ENCODE measurements at regions not wholly inside any gene's neighbourhood (a gene's known extent, or its start where the extent isn't known, plus 50 kb on each side); places are given as distances from the start of the nearest gene placed in this dataset.

GRCh38 chrX:43585922-43586321, 70.2 kb upstream of the MAOA start:
- POLR2A ChIA-PET: no interaction called here
- CTCF ChIA-PET: no interaction called here
- DNase-seq: no peak
- Mint-ChIP-seq H3K36me3 (no peaks in the 10 kb centered on the region), H3K27ac (no peak overlapping the region), H3K4me3 (no peak overlapping the region), H3K4me1 (ENCODE audit: low read depth) (no peaks in the 10 kb centered on the region), H3K27me3 (peaks cover 2% of the 10 kb centered on the region), H3K9me3 (no peaks in the 10 kb centered on the region)
- intact Hi-C loops (cut with micrococcal nuclease): no loop called here

- ChIA-PET POLR2A (no interaction called here), CTCF (interaction anchor here (0.7 kb wide), 1 partner anchor 869 kb away, joined by 6 read pairs; no protein-coding TSS in a partner anchor)
- DNase-seq: no peak
- Mint-ChIP-seq H3K9me3 (no peaks in the 10 kb centered on the region), H3K36me3 (no peaks in the 10 kb centered on the region), H3K27me3 (peaks cover 2% of the 10 kb centered on the region), H3K4me1 (ENCODE audit: low read depth) (no peaks in the 10 kb centered on the region), H3K4me3 (no peak overlapping the region), H3K27ac (no peak overlapping the region)
- intact Hi-C loops (cut with micrococcal nuclease): no loop called here
Observed at GRCh38 chrX:43586830-43587229, 69.3 kb upstream of the MAOA start.

GRCh38 chrX:43589735-43590134, 66.4 kb upstream of the MAOA start:
- Mint-ChIP-seq H3K27me3 (no peaks in the 10 kb centered on the region), H3K4me3 (no peak overlapping the region), H3K4me1 (ENCODE audit: low read depth) (no peaks in the 10 kb centered on the region), H3K9me3 (no peaks in the 10 kb centered on the region), H3K36me3 (no peaks in the 10 kb centered on the region), H3K27ac (no peak overlapping the region)
- CTCF ChIA-PET: no interaction called here
- POLR2A ChIA-PET: no interaction called here
- intact Hi-C loops (cut with micrococcal nuclease): no loop called here
- DNase-seq: no peak

GRCh38 chrX:43590150-43590549, 65.9 kb upstream of the MAOA start:
- DNase-seq: no peak
- ChIA-PET POLR2A (no interaction called here), CTCF (no interaction called here)
- Mint-ChIP-seq H3K36me3 (no peaks in the 10 kb centered on the region), H3K4me1 (ENCODE audit: low read depth) (no peaks in the 10 kb centered on the region), H3K27ac (no peak overlapping the region), H3K27me3 (no peaks in the 10 kb centered on the region), H3K4me3 (no peak overlapping the region), H3K9me3 (no peaks in the 10 kb centered on the region)
- intact Hi-C loops (cut with micrococcal nuclease): no loop called here

GRCh38 chrX:43592597-43592996, 63.5 kb upstream of the MAOA start:
- H3K4me3 Mint-ChIP-seq: no peak overlapping the region
- no peak overlapping the region for H3K27ac Mint-ChIP-seq
- H3K36me3 Mint-ChIP-seq: no peaks in the 10 kb centered on the region
- no peak for DNase-seq
- POLR2A ChIA-PET: no interaction called here
- H3K4me1 Mint-ChIP-seq (ENCODE audit: low read depth): peaks cover 3% of the 10 kb centered on the region
- no peaks in the 10 kb centered on the region for H3K27me3 Mint-ChIP-seq
- H3K9me3 Mint-ChIP-seq: no peaks in the 10 kb centered on the region
- CTCF ChIA-PET: no interaction called here
- intact Hi-C loops (cut with micrococcal nuclease): no loop called here

GRCh38 chrX:43595931-43596330, 60.2 kb upstream of the MAOA start:
- no peaks in the 10 kb centered on the region for H3K27me3 Mint-ChIP-seq
- H3K36me3 Mint-ChIP-seq: no peaks in the 10 kb centered on the region
- peaks cover 3% of the 10 kb centered on the region for H3K4me1 Mint-ChIP-seq (ENCODE audit: low read depth)
- H3K9me3 Mint-ChIP-seq: no peaks in the 10 kb centered on the region
- H3K4me3 Mint-ChIP-seq: no peak overlapping the region
- intact Hi-C loops (cut with micrococcal nuclease): no loop called here
- no peak overlapping the region for H3K27ac Mint-ChIP-seq
- ChIA-PET CTCF (no interaction called here), POLR2A (no interaction called here)
- DNase-seq: no peak

GRCh38 chrX:43604753-43605152, 51.3 kb upstream of the MAOA start:
- DNase-seq: no peak
- intact Hi-C loops (cut with micrococcal nuclease): no loop called here
- Mint-ChIP-seq H3K4me3 (no peak overlapping the region), H3K4me1 (ENCODE audit: low read depth) (no peaks in the 10 kb centered on the region), H3K27ac (no peak overlapping the region), H3K9me3 (no peaks in the 10 kb centered on the region), H3K27me3 (no peaks in the 10 kb centered on the region), H3K36me3 (no peaks in the 10 kb centered on the region)
- CTCF ChIA-PET: no interaction called here
- POLR2A ChIA-PET: no interaction called here

- DNase-seq: no peak
- H3K9me3 Mint-ChIP-seq: no peaks in the 10 kb centered on the region
- H3K27me3 Mint-ChIP-seq: no peaks in the 10 kb centered on the region
- no peak overlapping the region for H3K27ac Mint-ChIP-seq
- POLR2A ChIA-PET: no interaction called here
- intact Hi-C loops (cut with micrococcal nuclease): no loop called here
- H3K4me3 Mint-ChIP-seq: no peak overlapping the region
- no peaks in the 10 kb centered on the region for H3K36me3 Mint-ChIP-seq
- CTCF ChIA-PET: no interaction called here
- no peaks in the 10 kb centered on the region for H3K4me1 Mint-ChIP-seq (ENCODE audit: low read depth)
Observed at GRCh38 chrX:43605351-43605750, 50.7 kb upstream of the MAOA start.
